HG03159 (cell line): ENCODE measurements at regions not wholly inside any gene's neighbourhood (a gene's known extent, or its start where the extent isn't known, plus 50 kb on each side); places are given as distances from the start of the nearest gene placed in this dataset.
"Not testable (repeated sequence)": the region's sequence is repeated elsewhere in the genome, so short reads cannot be mapped to it uniquely, and the experiment has no call there.

Experiments
- ATAC-seq: cut with Tn5 transposase; IDR thresholded peaks from one replicate; pipeline ENCODE4 v1.9.1; 2021; ENCODE audit warnings: mild to moderate bottlenecking, moderate library complexity; ENCODE audit not compliant: unreplicated experiment

- ATAC-seq: no peak
These were observed 78.2 kb downstream of the MSL3 start for GRCh38 chrX:11836284-11836683.

- ATAC-seq: no peak
These were observed 79.4 kb downstream of the MSL3 start for GRCh38 chrX:11837437-11837836.

GRCh38 chrX:11864171-11864570 lies 106.1 kb downstream of the MSL3 start:
- ATAC-seq: no peak

GRCh38 chrX:11867610-11868345 lies 109.7 kb downstream of the MSL3 start:
- peak; percentile 84 for ATAC-seq

- no peak for ATAC-seq
These were observed 112.8 kb downstream of the MSL3 start for GRCh38 chrX:11870789-11871188.

- ATAC-seq: no peak
These were observed 123.6 kb downstream of the MSL3 start for GRCh38 chrX:11881485-11882170.

- ATAC-seq: no peak
These were observed 128.7 kb downstream of the MSL3 start for GRCh38 chrX:11886745-11887144.

- no peak for ATAC-seq
These were observed 129.1 kb downstream of the MSL3 start for GRCh38 chrX:11887175-11887574.

GRCh38 chrX:11888421-11888820 lies 130.4 kb downstream of the MSL3 start:
- no peak for ATAC-seq

- no peak for ATAC-seq
These were observed 131.8 kb downstream of the MSL3 start for GRCh38 chrX:11889791-11890190.

- no peak for ATAC-seq
These were observed 132.9 kb downstream of the MSL3 start for GRCh38 chrX:11890836-11891514.

GRCh38 chrX:11893933-11894710 lies 136.1 kb downstream of the MSL3 start:
- ATAC-seq: no peak

- ATAC-seq: no peak
These were observed 141.1 kb downstream of the MSL3 start for GRCh38 chrX:11899091-11899490.

- ATAC-seq: not testable (repeated sequence)
These were observed 147.9 kb downstream of the MSL3 start for GRCh38 chrX:11905933-11906332.

- ATAC-seq: peak; percentile 89
These were observed 150.3 kb downstream of the MSL3 start for GRCh38 chrX:11908371-11908770.

- ATAC-seq: no peak
These were observed 155.0 kb downstream of the MSL3 start for GRCh38 chrX:11913001-11913400.

GRCh38 chrX:11929476-11929875 lies 171.4 kb downstream of the MSL3 start:
- no peak for ATAC-seq

GRCh38 chrX:11932423-11932822 lies 174.4 kb downstream of the MSL3 start:
- no peak for ATAC-seq

- ATAC-seq: no peak
These were observed 176.1 kb downstream of the MSL3 start for GRCh38 chrX:11934089-11934488.

- ATAC-seq: no peak
These were observed 183.5 kb downstream of the MSL3 start for GRCh38 chrX:11941571-11941970.

- no peak for ATAC-seq
These were observed 186.5 kb downstream of the MSL3 start for GRCh38 chrX:11944501-11944900.
